NT2/D1 (cell line): ENCODE measurements at regions not wholly inside any gene's neighbourhood (a gene's known extent, or its start where the extent isn't known, plus 50 kb on each side); places are given as distances from the start of the nearest gene placed in this dataset.

Source experiments
- DNase-seq: peaks from one replicate; pipeline ENCODE4 v3.0.0-alpha.2; 2011; ENCODE audit warnings: low read depth, low spot score
- H3K27me3 ChIP-seq: 2 replicates; pipeline ENCODE4 v1.6.0; 2011; ENCODE audit warnings: mild to moderate bottlenecking; ENCODE audit not compliant: insufficient read length, insufficient read depth
- H3K36me3 ChIP-seq: 2 replicates; pipeline ENCODE4 v1.6.1; 2011; ENCODE audit warnings: mild to moderate bottlenecking, low read length, mixed read lengths; ENCODE audit not compliant: insufficient read depth, insufficient read length
- H3K4me1 ChIP-seq: 2 replicates; pipeline ENCODE4 v1.5.1; 2011; ENCODE audit not compliant: insufficient read depth, insufficient read length
- H3K4me3 ChIP-seq: 2 replicates; pipeline ENCODE4 v1.5.1; 2011; ENCODE audit warnings: low read depth; ENCODE audit not compliant: insufficient read length
- H3K9ac ChIP-seq: 2 replicates; pipeline ENCODE4 v1.6.0; 2011; ENCODE audit warnings: low read depth; ENCODE audit not compliant: insufficient read length
- H3K9me3 ChIP-seq: 2 replicates; pipeline ENCODE4 v1.5.1; 2011; ENCODE audit warnings: mild to moderate bottlenecking, low read length; ENCODE audit not compliant: insufficient read depth
- SUZ12 ChIP-seq: IDR thresholded peaks from 2 replicates; pipeline ENCODE4 v1.6.1; 2011; ENCODE audit not compliant: insufficient read length, insufficient read depth; ENCODE audit errors: extremely low read depth
- YY1 ChIP-seq: IDR thresholded peaks from 2 replicates; pipeline ENCODE4 v1.6.1; 2011; ENCODE audit not compliant: insufficient read length, insufficient read depth
- ZNF274 ChIP-seq: IDR thresholded peaks from 2 replicates; pipeline ENCODE4 v1.6.1; 2011; ENCODE audit warnings: mild to moderate bottlenecking, low read depth, low read length

DNA sequence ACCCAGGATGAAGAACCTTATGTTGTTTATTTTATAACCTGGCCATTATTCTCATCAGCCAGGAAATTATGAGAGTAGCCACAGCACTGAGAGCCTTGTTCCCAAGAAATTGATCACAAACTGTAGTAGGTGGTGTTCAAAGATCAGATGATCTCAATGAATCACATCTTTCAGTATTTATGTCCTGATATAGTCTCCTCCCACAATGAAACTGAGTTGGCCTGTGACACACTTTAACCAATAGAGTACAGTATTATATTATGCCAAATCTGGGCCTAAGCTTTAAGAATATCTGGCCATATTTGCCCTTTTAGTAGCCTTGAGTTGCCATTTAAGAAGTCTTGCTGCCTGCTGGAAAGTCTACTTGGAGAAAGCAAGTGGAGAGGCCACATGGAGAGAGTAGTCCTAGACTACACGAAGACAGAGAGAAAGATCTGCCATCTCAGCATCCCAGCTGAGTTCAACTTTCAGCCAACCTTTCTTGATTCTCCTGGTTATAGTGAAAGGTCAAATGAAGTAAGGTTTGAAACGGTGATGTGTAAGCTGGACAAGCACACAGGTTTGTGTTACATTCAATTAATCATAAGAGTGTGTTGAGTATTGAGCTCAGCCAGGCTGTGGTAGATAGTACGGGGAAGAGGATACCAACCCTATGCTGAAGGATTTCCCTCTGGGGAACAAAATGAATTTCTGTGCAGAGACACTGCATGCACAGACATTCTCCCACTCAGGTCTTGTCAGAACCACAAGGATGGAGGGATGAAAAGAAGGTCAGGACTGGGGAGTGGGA, 561.8 kb downstream of the SOX6 start:
- H3K36me3 ChIP-seq, result no peaks in the 10 kb centered on the region
- H3K4me3 ChIP-seq, result no peak overlapping the region
- DNase-seq, result no peak
- no peaks in the 10 kb centered on the region for H3K4me1 ChIP-seq
- no peak overlapping the region for H3K9ac ChIP-seq
- H3K9me3 ChIP-seq, result no peaks in the 10 kb centered on the region
- H3K27me3 ChIP-seq, result no peaks in the 10 kb centered on the region
- TF ChIP-seq YY1, result no peak
- no peak for TF ChIP-seq SUZ12
- no peak for TF ChIP-seq ZNF274

DNA sequence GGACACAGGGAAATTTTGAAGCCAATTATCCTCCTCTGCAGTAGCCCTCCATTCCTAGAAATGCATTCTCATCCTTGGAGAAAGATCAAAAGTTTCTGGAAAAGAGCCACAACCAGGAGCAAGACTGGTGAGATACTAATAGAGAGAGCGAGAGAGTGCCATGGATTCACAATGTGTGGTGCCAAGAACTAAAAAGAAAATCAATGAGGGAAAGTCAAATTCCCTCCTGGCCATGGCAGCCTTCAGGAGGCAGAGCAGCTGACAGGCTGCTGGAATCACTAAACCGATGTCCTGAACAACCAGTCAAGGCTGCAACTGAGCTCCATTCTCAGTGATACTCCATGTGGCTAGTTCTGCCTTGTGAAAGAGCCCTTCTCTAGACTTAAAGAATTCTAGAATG, 561.0 kb downstream of the SOX6 start:
- no peaks in the 10 kb centered on the region for H3K9me3 ChIP-seq
- H3K36me3 ChIP-seq, result no peaks in the 10 kb centered on the region
- TF ChIP-seq YY1 (no peak), SUZ12 (no peak), ZNF274 (no peak)
- H3K9ac ChIP-seq, result no peak overlapping the region
- no peak overlapping the region for H3K4me3 ChIP-seq
- H3K27me3 ChIP-seq, result no peaks in the 10 kb centered on the region
- H3K4me1 ChIP-seq, result no peaks in the 10 kb centered on the region
- DNase-seq, result no peak

DNA sequence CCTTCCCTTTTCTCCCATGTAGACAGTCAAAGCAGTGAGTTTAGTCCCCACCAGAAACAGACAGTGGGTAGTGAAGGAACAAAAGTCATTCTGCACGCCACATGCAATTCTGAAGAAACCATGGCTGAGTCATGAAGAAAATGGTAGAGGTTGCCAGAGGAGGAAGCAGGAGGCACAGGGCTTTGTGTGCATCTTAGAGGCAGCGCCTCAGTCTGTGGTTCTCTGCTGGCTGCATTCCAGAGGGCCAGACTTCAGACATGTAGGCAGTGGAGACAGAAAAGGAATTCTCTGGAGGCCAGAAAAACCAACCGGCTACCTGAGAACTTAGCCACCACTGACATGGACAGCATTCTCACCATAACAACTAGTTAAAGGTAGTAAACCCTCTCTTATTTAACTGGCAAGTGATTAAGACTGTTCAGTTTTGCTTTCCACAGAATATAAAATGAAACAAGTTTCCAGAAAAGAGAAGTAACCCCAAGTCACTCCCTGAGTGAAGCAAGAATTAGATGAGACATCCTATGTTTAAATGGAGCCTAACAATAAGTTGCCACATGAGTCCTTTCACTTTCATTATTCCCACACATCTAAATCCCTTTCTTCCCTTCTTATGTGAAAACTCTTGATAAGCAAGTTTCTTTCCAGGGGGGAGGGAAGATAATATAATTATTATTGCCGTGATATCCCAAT, 556.1 kb downstream of the SOX6 start:
- H3K9ac ChIP-seq, result no peak overlapping the region
- no peak for DNase-seq
- H3K9me3 ChIP-seq, result no peaks in the 10 kb centered on the region
- H3K4me3 ChIP-seq, result no peak overlapping the region
- H3K27me3 ChIP-seq, result no peaks in the 10 kb centered on the region
- no peaks in the 10 kb centered on the region for H3K36me3 ChIP-seq
- no peaks in the 10 kb centered on the region for H3K4me1 ChIP-seq
- TF ChIP-seq SUZ12 (no peak), YY1 (no peak)

DNA sequence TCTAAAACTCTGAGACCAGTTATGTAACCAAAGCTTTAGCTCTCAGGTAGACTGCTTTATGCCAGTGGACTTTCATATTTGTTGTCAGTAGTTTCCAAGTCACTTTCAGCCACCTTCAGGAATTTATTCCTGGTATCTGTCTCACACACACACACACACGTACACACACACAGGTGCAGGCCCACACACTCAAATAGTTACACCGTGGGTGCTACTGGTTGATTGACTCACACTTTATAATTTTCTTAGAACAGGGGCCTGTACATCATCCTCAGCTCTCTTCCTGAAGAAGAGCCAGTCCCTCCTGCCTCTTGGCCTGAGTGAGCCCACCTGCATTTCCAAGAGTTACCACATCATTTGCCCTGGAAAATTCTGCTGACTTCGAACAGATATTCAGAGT, 555.2 kb downstream of the SOX6 start:
- TF ChIP-seq SUZ12 (no peak), YY1 (no peak), ZNF274 (no peak)
- H3K9ac ChIP-seq, result no peak overlapping the region
- H3K9me3 ChIP-seq, result no peaks in the 10 kb centered on the region
- no peak for DNase-seq
- H3K27me3 ChIP-seq, result no peaks in the 10 kb centered on the region
- H3K36me3 ChIP-seq, result no peaks in the 10 kb centered on the region
- no peak overlapping the region for H3K4me3 ChIP-seq
- no peaks in the 10 kb centered on the region for H3K4me1 ChIP-seq

DNA sequence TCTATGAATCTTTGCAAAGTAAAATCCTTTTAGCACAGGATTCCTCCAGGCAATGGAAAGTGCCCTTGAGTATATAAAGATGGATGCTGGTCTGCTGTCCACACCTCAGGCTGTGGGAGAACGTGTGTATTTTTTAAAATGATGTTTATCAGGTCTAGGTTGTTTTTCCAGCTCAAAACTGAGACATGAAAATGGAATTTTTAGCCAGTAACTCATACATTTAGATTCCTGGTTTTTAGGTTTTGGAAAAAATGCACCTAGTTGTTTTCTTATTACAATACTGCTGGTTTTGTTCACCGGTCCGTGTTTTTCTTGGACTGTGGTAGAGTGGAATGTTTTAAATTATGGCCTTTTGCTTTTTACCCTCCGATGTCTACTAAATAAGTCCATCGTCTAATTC, 554.7 kb downstream of the SOX6 start:
- Histone ChIP-seq H3K4me3 (no peak overlapping the region), H3K9ac (no peak overlapping the region), H3K36me3 (no peaks in the 10 kb centered on the region), H3K27me3 (no peaks in the 10 kb centered on the region), H3K4me1 (no peaks in the 10 kb centered on the region), H3K9me3 (no peaks in the 10 kb centered on the region)
- no peak for DNase-seq
- TF ChIP-seq YY1 (no peak), ZNF274 (no peak), SUZ12 (no peak)

DNA sequence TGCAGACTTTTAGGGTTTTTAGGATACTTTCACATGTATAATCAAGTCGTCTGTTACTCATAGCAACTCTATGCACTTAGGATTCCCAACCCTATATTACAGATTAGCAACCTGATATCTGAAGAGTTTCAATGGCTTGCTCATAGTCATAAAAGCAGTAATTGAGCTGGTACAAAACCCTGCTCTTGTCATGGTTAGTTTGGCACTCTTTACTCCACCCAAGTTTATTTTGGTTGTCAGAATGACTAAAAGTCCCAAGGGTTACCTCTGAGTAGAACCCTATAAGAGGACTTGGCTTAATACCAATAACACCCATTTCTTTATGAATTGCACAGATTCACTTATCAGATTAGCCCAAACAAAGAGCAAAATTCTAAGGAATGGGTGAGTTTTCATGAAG, 550.6 kb downstream of the SOX6 start:
- H3K4me3 ChIP-seq, result no peak overlapping the region
- no peaks in the 10 kb centered on the region for H3K27me3 ChIP-seq
- no peaks in the 10 kb centered on the region for H3K36me3 ChIP-seq
- DNase-seq, result no peak
- no peaks in the 10 kb centered on the region for H3K9me3 ChIP-seq
- no peak overlapping the region for H3K9ac ChIP-seq
- no peak for TF ChIP-seq ZNF274
- no peak for TF ChIP-seq YY1
- TF ChIP-seq SUZ12, result no peak
- H3K4me1 ChIP-seq, result no peaks in the 10 kb centered on the region

DNA sequence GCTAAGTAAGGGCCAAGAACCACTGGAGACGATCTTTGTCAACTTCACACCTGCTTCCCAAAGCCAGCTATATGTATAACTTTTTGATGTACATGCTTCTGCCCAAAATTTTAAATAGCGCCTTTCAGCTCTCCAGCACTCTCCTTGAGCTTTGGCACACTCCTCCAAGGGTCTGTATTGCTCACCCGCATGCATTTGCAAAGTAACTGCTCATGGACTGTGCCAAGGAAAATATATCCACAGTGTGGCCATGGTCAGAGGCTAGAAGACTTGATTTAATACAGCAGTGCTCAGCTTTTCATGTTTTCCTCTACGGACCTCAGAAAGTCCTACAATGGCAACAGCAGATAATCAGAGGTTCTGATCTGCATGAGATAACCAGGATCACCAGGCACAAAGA, 550.1 kb downstream of the SOX6 start:
- no peaks in the 10 kb centered on the region for H3K9me3 ChIP-seq
- TF ChIP-seq SUZ12 (no peak), YY1 (no peak), ZNF274 (no peak)

More for the DNA sequence above, 550.1 kb downstream of the SOX6 start:
- Histone ChIP-seq H3K4me3 (no peak overlapping the region), H3K9ac (no peak overlapping the region), H3K36me3 (no peaks in the 10 kb centered on the region), H3K27me3 (no peaks in the 10 kb centered on the region), H3K4me1 (no peaks in the 10 kb centered on the region)
- no peak for DNase-seq
